ENCODE measurements at regions not wholly inside any gene's neighbourhood (a gene's known extent, or its start where the extent isn't known, plus 50 kb on each side); places are given as distances from the start of the nearest gene placed in this dataset.

- no peak overlapping the region for H3K4me3 ChIP-seq (ENCODE audit: low read depth, low read length)
- no peak for TF ChIP-seq CTCF (IDR thresholded peaks at IDR 0.05; ENCODE audit: insufficient read depth, low read depth, low read length)
Measured at GRCh38 chr12:98062464-98063245, 452.7 kb upstream of the TMPO start.

GRCh38 chr12:98064501-98064900 is 450.9 kb upstream of the TMPO start:
- H3K4me3 ChIP-seq (ENCODE audit: low read depth, low read length) = no peak overlapping the region
- TF ChIP-seq CTCF (IDR thresholded peaks at IDR 0.05; ENCODE audit: insufficient read depth, low read depth, low read length) = no peak
- no peak for DNase-seq (ENCODE audit: low read depth)

More at GRCh38 chr12:98062464-98063245, 452.7 kb upstream of the TMPO start:
- DNase-seq (ENCODE audit: low read depth) = no peak

- DNase-seq (ENCODE audit: low read depth) = no peak
- no peak overlapping the region for H3K4me3 ChIP-seq (ENCODE audit: low read depth, low read length)
- TF ChIP-seq CTCF (IDR thresholded peaks at IDR 0.05; ENCODE audit: insufficient read depth, low read depth, low read length) = no peak
Measured at GRCh38 chr12:98067795-98068194, 447.6 kb upstream of the TMPO start.

- H3K4me3 ChIP-seq (ENCODE audit: low read depth, low read length) = no peak overlapping the region
- no peak for DNase-seq (ENCODE audit: low read depth)
- no peak for TF ChIP-seq CTCF (IDR thresholded peaks at IDR 0.05; ENCODE audit: insufficient read depth, low read depth, low read length)
Measured at GRCh38 chr12:98073610-98074009, 441.8 kb upstream of the TMPO start.

GRCh38 chr12:98074286-98074685 is 441.1 kb upstream of the TMPO start:
- DNase-seq (ENCODE audit: low read depth) = no peak
- no peak overlapping the region for H3K4me3 ChIP-seq (ENCODE audit: low read depth, low read length)
- no peak for TF ChIP-seq CTCF (IDR thresholded peaks at IDR 0.05; ENCODE audit: insufficient read depth, low read depth, low read length)

GRCh38 chr12:98084391-98084790 is 431.0 kb upstream of the TMPO start:
- no peak for TF ChIP-seq CTCF (IDR thresholded peaks at IDR 0.05; ENCODE audit: insufficient read depth, low read depth, low read length)
- no peak for DNase-seq (ENCODE audit: low read depth)
- no peak overlapping the region for H3K4me3 ChIP-seq (ENCODE audit: low read depth, low read length)

All from fibroblast of villous mesenchyme (primary cell).